ENCODE measurements at regions not wholly inside any gene's neighbourhood (a gene's known extent, or its start where the extent isn't known, plus 50 kb on each side); places are given as distances from the start of the nearest gene placed in this dataset.

DNA sequence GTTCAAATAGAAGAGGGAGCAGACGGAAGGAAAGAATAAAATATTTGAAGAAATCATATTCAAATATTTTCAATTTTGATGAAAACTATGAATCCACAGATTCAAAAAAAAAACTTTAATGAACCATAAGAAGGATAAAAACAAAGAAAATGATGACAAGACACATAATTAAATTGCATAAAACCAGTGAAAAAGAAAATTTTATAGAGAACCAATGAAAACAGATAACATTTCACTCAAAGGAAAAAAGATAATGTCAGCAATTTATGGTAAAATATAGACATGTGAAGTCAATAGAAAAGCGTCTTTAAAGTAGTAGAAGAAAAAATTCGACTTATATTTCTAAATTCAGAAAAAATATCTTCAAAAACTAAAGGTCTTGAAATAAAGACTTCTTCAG, 546.5 kb upstream of the ATXN7L3B start:
- Histone ChIP-seq H3K9me3 (ENCODE audit: low read length) (no peaks in the 10 kb centered on the region), H4K20me1 (ENCODE audit: insufficient read depth) (no peaks in the 10 kb centered on the region), H3K79me2 (replicated peaks; ENCODE audit: insufficient read depth, low read length) (no peaks in the 10 kb centered on the region), H3K27me3 (ENCODE audit: insufficient read depth, low read depth, low read length) (no peaks in the 10 kb centered on the region), H3F3A (ENCODE audit: insufficient read depth, low read length, poor library complexity, severe bottlenecking) (no peaks in the 10 kb centered on the region), H2AFZ (ENCODE audit: low read depth, low read length) (no peak overlapping the region), H3K4me3 (ENCODE audit: low read length) (no peak overlapping the region), H3K36me3 (ENCODE audit: insufficient read depth, low read length) (no peaks in the 10 kb centered on the region), H3K27ac (ENCODE audit: low read length) (no peak overlapping the region), H3K9me2 (ENCODE audit: insufficient read depth, low read length) (no peaks in the 10 kb centered on the region), H3K4me2 (ENCODE audit: low read length) (no peak overlapping the region), H3K9ac (ENCODE audit: low read length) (no peak overlapping the region)
- TF ChIP-seq RAD21 (conservative IDR thresholded peaks at IDR 0.05) (no peak), EP300 (conservative IDR thresholded peaks at IDR 0.05; ENCODE audit: poor library complexity, severe bottlenecking) (no peak), SMC3 (conservative IDR thresholded peaks at IDR 0.05; ENCODE audit: poor library complexity) (no peak), MXI1 (conservative IDR thresholded peaks at IDR 0.05; ENCODE audit: poor library complexity, severe bottlenecking) (no peak), EZH2 (IDR thresholded peaks at IDR 0.05; ENCODE audit: borderline replicate concordance, insufficient read depth, low read length, poor library complexity, severe bottlenecking) (no peak), POLR2AphosphoS5 (IDR thresholded peaks at IDR 0.05) (no peak), TAF1 (IDR thresholded peaks at IDR 0.05; ENCODE audit: low read depth) (no peak)
- TF ChIP-seq, protein P1, sequence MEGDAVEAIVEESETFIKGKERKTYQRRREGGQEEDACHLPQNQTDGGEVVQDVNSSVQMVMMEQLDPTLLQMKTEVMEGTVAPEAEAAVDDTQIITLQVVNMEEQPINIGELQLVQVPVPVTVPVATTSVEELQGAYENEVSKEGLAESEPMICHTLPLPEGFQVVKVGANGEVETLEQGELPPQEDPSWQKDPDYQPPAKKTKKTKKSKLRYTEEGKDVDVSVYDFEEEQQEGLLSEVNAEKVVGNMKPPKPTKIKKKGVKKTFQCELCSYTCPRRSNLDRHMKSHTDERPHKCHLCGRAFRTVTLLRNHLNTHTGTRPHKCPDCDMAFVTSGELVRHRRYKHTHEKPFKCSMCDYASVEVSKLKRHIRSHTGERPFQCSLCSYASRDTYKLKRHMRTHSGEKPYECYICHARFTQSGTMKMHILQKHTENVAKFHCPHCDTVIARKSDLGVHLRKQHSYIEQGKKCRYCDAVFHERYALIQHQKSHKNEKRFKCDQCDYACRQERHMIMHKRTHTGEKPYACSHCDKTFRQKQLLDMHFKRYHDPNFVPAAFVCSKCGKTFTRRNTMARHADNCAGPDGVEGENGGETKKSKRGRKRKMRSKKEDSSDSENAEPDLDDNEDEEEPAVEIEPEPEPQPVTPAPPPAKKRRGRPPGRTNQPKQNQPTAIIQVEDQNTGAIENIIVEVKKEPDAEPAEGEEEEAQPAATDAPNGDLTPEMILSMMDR (IDR thresholded peaks at IDR 0.05; ENCODE audit: poor library complexity, severe bottlenecking), result no peak
- TF ChIP-seq, protein P2, sequence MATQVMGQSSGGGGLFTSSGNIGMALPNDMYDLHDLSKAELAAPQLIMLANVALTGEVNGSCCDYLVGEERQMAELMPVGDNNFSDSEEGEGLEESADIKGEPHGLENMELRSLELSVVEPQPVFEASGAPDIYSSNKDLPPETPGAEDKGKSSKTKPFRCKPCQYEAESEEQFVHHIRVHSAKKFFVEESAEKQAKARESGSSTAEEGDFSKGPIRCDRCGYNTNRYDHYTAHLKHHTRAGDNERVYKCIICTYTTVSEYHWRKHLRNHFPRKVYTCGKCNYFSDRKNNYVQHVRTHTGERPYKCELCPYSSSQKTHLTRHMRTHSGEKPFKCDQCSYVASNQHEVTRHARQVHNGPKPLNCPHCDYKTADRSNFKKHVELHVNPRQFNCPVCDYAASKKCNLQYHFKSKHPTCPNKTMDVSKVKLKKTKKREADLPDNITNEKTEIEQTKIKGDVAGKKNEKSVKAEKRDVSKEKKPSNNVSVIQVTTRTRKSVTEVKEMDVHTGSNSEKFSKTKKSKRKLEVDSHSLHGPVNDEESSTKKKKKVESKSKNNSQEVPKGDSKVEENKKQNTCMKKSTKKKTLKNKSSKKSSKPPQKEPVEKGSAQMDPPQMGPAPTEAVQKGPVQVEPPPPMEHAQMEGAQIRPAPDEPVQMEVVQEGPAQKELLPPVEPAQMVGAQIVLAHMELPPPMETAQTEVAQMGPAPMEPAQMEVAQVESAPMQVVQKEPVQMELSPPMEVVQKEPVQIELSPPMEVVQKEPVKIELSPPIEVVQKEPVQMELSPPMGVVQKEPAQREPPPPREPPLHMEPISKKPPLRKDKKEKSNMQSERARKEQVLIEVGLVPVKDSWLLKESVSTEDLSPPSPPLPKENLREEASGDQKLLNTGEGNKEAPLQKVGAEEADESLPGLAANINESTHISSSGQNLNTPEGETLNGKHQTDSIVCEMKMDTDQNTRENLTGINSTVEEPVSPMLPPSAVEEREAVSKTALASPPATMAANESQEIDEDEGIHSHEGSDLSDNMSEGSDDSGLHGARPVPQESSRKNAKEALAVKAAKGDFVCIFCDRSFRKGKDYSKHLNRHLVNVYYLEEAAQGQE (IDR thresholded peaks at IDR 0.05; ENCODE audit: borderline replicate concordance), result no peak

GRCh38 chr12:73998894-73999293, 538.7 kb upstream of the ATXN7L3B start:
- no peaks in the 10 kb centered on the region for H3K79me2 ChIP-seq (replicated peaks; ENCODE audit: insufficient read depth, low read length)
- no peaks in the 10 kb centered on the region for H3K36me3 ChIP-seq (ENCODE audit: insufficient read depth, low read length)
- H3K4me2 ChIP-seq (ENCODE audit: low read length), result no peak overlapping the region
- TF ChIP-seq RAD21 (conservative IDR thresholded peaks at IDR 0.05) (no peak), EP300 (conservative IDR thresholded peaks at IDR 0.05; ENCODE audit: poor library complexity, severe bottlenecking) (peak; percentile 72), TAF1 (IDR thresholded peaks at IDR 0.05; ENCODE audit: low read depth) (no peak), POLR2AphosphoS5 (IDR thresholded peaks at IDR 0.05) (peak; percentile 94)
- no peak overlapping the region for H3K4me3 ChIP-seq (ENCODE audit: low read length)
- H3K27ac ChIP-seq (ENCODE audit: low read length), result no peak overlapping the region
- no peak overlapping the region for H3K9ac ChIP-seq (ENCODE audit: low read length)
- H2AFZ ChIP-seq (ENCODE audit: low read depth, low read length), result no peak overlapping the region
- no peaks in the 10 kb centered on the region for H3K9me3 ChIP-seq (ENCODE audit: low read length)
- no peaks in the 10 kb centered on the region for H4K20me1 ChIP-seq (ENCODE audit: insufficient read depth)
- H3K27me3 ChIP-seq (ENCODE audit: insufficient read depth, low read depth, low read length), result no peaks in the 10 kb centered on the region
- H3K9me2 ChIP-seq (ENCODE audit: insufficient read depth, low read length), result no peaks in the 10 kb centered on the region
- no peaks in the 10 kb centered on the region for H3F3A ChIP-seq (ENCODE audit: insufficient read depth, low read length, poor library complexity, severe bottlenecking)

DNA sequence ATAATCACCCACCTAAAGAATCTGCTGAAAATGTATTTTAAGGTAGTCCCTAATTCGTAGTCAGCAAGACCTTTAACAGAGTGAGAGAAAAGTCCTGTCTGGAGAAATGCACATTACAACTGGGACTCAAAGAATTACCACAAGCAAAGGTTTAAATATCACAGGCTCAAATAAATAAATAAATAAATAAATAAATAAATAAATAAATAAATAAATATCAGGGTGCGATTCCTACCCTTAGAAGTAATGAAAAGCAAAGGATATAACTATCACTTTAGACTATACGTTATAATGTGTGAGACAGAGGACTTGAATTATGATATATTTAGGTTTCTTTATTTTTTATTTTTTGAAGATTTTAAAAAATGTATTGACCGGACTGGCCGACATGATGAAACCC, 522.5 kb upstream of the ATXN7L3B start:
- no peaks in the 10 kb centered on the region for H3K9me2 ChIP-seq (ENCODE audit: insufficient read depth, low read length)
- H3K36me3 ChIP-seq (ENCODE audit: insufficient read depth, low read length), result no peaks in the 10 kb centered on the region
- no peaks in the 10 kb centered on the region for H3K9me3 ChIP-seq (ENCODE audit: low read length)
- H3K79me2 ChIP-seq (replicated peaks; ENCODE audit: insufficient read depth, low read length), result no peaks in the 10 kb centered on the region
- H3F3A ChIP-seq (ENCODE audit: insufficient read depth, low read length, poor library complexity, severe bottlenecking), result no peaks in the 10 kb centered on the region
- H3K4me3 ChIP-seq (ENCODE audit: low read length), result no peak overlapping the region
- no peak overlapping the region for H3K27ac ChIP-seq (ENCODE audit: low read length)
- no peak overlapping the region for H2AFZ ChIP-seq (ENCODE audit: low read depth, low read length)
- no peak for TF ChIP-seq EP300 (conservative IDR thresholded peaks at IDR 0.05; ENCODE audit: poor library complexity, severe bottlenecking)
- TF ChIP-seq MXI1 (conservative IDR thresholded peaks at IDR 0.05; ENCODE audit: poor library complexity, severe bottlenecking), result no peak
- TF ChIP-seq RAD21 (conservative IDR thresholded peaks at IDR 0.05), result no peak
- TF ChIP-seq, protein P1 (IDR thresholded peaks at IDR 0.05; ENCODE audit: poor library complexity, severe bottlenecking), result no peak
- no peak for TF ChIP-seq SMC3 (conservative IDR thresholded peaks at IDR 0.05; ENCODE audit: poor library complexity)
- no peak for TF ChIP-seq EZH2 (IDR thresholded peaks at IDR 0.05; ENCODE audit: borderline replicate concordance, insufficient read depth, low read length, poor library complexity, severe bottlenecking)
- TF ChIP-seq, protein P2 (IDR thresholded peaks at IDR 0.05; ENCODE audit: borderline replicate concordance), result no peak
- TF ChIP-seq POLR2AphosphoS5 (IDR thresholded peaks at IDR 0.05), result no peak
- H3K4me2 ChIP-seq (ENCODE audit: low read length), result no peak overlapping the region
- H3K9ac ChIP-seq (ENCODE audit: low read length), result no peak overlapping the region
- H4K20me1 ChIP-seq (ENCODE audit: insufficient read depth), result no peaks in the 10 kb centered on the region
- no peaks in the 10 kb centered on the region for H3K27me3 ChIP-seq (ENCODE audit: insufficient read depth, low read depth, low read length)

Data from neural cell (in vitro differentiated cells).